ENCODE measurements at regions not wholly inside any gene's neighbourhood (a gene's known extent, or its start where the extent isn't known, plus 50 kb on each side); places are given as distances from the start of the nearest gene placed in this dataset.

DNA sequence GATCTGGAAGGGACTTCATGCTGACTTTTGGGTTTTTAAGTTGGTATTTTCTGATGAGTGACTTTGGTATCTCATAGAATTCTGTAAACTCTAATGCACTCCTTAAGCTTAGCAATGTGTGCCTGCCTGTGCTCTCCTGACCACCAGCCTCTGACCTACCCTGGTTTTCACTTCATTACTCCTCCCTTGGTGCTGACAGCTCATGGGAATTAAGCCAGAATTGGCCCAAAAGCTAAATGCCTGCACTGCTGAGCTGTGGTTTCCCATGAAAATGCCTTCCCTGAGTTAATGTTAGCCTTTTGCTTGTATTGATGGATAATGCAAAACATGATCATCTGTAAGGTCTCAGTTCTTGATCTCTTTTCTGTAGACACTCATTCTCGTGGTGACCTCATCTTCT, 308.0 kb downstream of the DOCK8 start:
- Histone ChIP-seq H3K4me1 (peaks cover 9% of the 10 kb centered on the region), H3K27me3 (ENCODE audit: low read depth) (no peaks in the 10 kb centered on the region), H3K27ac (no peak overlapping the region), H3K4me3 (no peak overlapping the region), H3K36me3 (no peaks in the 10 kb centered on the region), H3K9me3 (no peaks in the 10 kb centered on the region)
- intact Hi-C loops (cut with DNase I), result no loop called here
- ATAC-seq (no peak), DNase-seq (no peak)
- TF ChIP-seq CTCF (IDR thresholded peaks at IDR 0.05), result no peak

- H3K27ac ChIP-seq, result no peak overlapping the region
- DNase-seq (no peak), ATAC-seq (no peak)
- no peak overlapping the region for H3K4me3 ChIP-seq
- no peaks in the 10 kb centered on the region for H3K27me3 ChIP-seq (ENCODE audit: low read depth)
- no peak for TF ChIP-seq CTCF (IDR thresholded peaks at IDR 0.05)
- intact Hi-C loops (cut with DNase I), result no loop called here
- peaks cover 9% of the 10 kb centered on the region for H3K4me1 ChIP-seq
- no peaks in the 10 kb centered on the region for H3K36me3 ChIP-seq
- no peaks in the 10 kb centered on the region for H3K9me3 ChIP-seq
Observed at GRCh38 chr9:523444-523843, 308.8 kb downstream of the DOCK8 start.

DNA sequence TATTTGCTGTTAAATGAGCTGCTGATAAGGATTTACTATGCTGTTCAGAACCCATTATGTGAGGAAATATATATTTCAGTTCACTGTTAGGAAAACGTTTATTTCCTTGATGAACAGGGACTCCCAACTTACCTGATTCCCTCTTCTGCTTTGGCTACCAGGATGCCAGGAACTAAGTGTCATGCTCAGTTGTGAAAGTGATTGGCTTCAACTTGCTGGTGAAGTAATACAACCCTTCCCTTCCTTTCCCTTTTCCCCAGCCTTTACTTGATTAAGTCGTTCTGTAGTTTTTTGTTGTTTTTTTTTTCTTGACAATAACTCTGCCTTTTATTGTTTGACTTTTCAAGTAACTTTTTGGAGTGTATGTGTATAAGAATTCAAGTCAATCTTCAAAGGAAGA, 309.3 kb downstream of the DOCK8 start:
- H3K27me3 ChIP-seq (ENCODE audit: low read depth), result no peaks in the 10 kb centered on the region

GRCh38 chr9:526904-527591, 312.4 kb downstream of the DOCK8 start:
- Histone ChIP-seq H3K36me3 (no peaks in the 10 kb centered on the region), H3K4me1 (peaks cover 9% of the 10 kb centered on the region), H3K9me3 (no peaks in the 10 kb centered on the region), H3K4me3 (no peak overlapping the region), H3K27ac (peak overlapping the region; percentile 31), H3K27me3 (ENCODE audit: low read depth) (no peaks in the 10 kb centered on the region)
- TF ChIP-seq CTCF (IDR thresholded peaks at IDR 0.05), result no peak
- intact Hi-C loops (cut with DNase I), result no loop called here
- ATAC-seq (peak; percentile 48 to 80), DNase-seq (no peak)

More for the DNA sequence above, 309.3 kb downstream of the DOCK8 start:
- Histone ChIP-seq H3K36me3 (no peaks in the 10 kb centered on the region), H3K4me1 (peaks cover 9% of the 10 kb centered on the region), H3K27ac (no peak overlapping the region), H3K9me3 (no peaks in the 10 kb centered on the region), H3K4me3 (no peak overlapping the region)
- DNase-seq (no peak), ATAC-seq (peak in 1 of 2 donors; percentile 55)
- no peak for TF ChIP-seq CTCF (IDR thresholded peaks at IDR 0.05)
- intact Hi-C loops (cut with DNase I), result no loop called here

DNA sequence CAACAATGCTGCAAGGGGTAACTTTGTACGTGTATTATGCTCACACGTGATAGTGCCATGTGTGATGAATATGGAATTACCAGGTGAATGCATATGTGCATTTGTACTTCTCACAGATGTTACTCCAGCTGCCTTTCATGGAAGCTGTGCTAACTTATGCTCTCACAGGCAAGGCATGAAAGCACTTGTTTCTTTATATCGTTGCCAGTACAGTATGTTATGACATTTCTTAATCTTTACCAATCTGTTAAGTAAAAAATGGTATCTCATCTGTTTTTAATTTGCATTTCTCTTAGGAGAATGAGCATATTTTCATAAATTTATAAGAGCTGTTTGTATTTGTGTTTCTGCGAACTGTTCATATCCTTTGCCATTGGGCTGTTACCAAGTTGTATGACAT, 311.8 kb upstream of the DMRT1 start:
- no peak for TF ChIP-seq CTCF (IDR thresholded peaks at IDR 0.05)
- Histone ChIP-seq H3K36me3 (no peaks in the 10 kb centered on the region), H3K27me3 (ENCODE audit: low read depth) (no peaks in the 10 kb centered on the region), H3K4me1 (peaks cover 10% of the 10 kb centered on the region), H3K4me3 (no peak overlapping the region), H3K27ac (no peak overlapping the region), H3K9me3 (no peaks in the 10 kb centered on the region)
- no peak for ATAC-seq
- intact Hi-C loops (cut with DNase I), result no loop called here
- DNase-seq, result no peak

Data from lower lobe of right lung (tissue), 2 donors.